Fibroblast of lung (primary cell): ENCODE measurements at regions not wholly inside any gene's neighbourhood (a gene's known extent, or its start where the extent isn't known, plus 50 kb on each side); places are given as distances from the start of the nearest gene placed in this dataset.

Experiments used
- CTCF ChIP-seq, 2 donors: IDR thresholded peaks in 1 of 2; conservative IDR thresholded peaks in 1 of 2; 1 replicate in 1 of 2; 2 replicates in 1 of 2; pipeline ENCODE4 v1.5.1; 2011 to 2012; ENCODE audit warnings: low read length in 2 of 2, control low read depth in 1 of 2, inconsistent platforms in 1 of 2, low read depth in 1 of 2, mild to moderate bottlenecking in 1 of 2
- EZH2 ChIP-seq: IDR thresholded peaks from 2 replicates; pipeline ENCODE4 v1.5.1; 2012; ENCODE audit warnings: low read length, control low read depth, mild to moderate bottlenecking; ENCODE audit errors: missing control alignments

GRCh38 chr7:13743226-13743625 is 246.2 kb downstream of the ETV1 start:
- TF ChIP-seq CTCF (conservative IDR thresholded peaks at IDR 0.05 in 1 of 2, IDR thresholded peaks at IDR 0.05 in 1 of 2; ENCODE audit: low read depth in 1 of 2, low read length in 2 of 2) (no peak), EZH2 (no peak)
